Nephron progenitor cell (in vitro differentiated cells): ENCODE measurements at regions not wholly inside any gene's neighbourhood (a gene's known extent, or its start where the extent isn't known, plus 50 kb on each side); places are given as distances from the start of the nearest gene placed in this dataset.
A peak's percentile ranks its signal among the peaks of the same experiment; 100 is the strongest.

ENCODE experiments used
- DNase-seq: peaks from one replicate; pipeline ENCODE4 v3.0.0; 2021
- H3K27ac Mint-ChIP-seq: 2 replicates; pipeline ENCODE4 v1.8.0; 2021; ENCODE audit warnings: mild to moderate bottlenecking, moderate library complexity, mixed read lengths
- H3K27me3 Mint-ChIP-seq: 2 replicates; pipeline ENCODE4 v1.8.0; 2021; ENCODE audit warnings: mild to moderate bottlenecking, low read depth, mixed read lengths; ENCODE audit not compliant: poor library complexity
- H3K36me3 Mint-ChIP-seq: 2 replicates; pipeline ENCODE4 v1.8.0; 2021; ENCODE audit warnings: low read depth, mixed read lengths
- H3K4me1 Mint-ChIP-seq: 2 replicates; pipeline ENCODE4 v1.8.0; 2021; ENCODE audit warnings: mixed read lengths
- H3K4me3 Mint-ChIP-seq: 2 replicates; pipeline ENCODE4 v1.8.0; 2021; ENCODE audit warnings: mild to moderate bottlenecking, moderate library complexity, mixed read lengths
- H3K9me3 Mint-ChIP-seq: 2 replicates; pipeline ENCODE4 v1.8.0; 2021; ENCODE audit warnings: mild to moderate bottlenecking, moderate library complexity, mixed read lengths
- TF ChIP-seq, protein P1 (sequence below): fragments of 200-600 bp; sonication (generic); IDR thresholded peaks from 2 replicates; pipeline ENCODE4 v1.5.0; 2021; ENCODE audit warnings: antibody characterized with exemption

DNA sequence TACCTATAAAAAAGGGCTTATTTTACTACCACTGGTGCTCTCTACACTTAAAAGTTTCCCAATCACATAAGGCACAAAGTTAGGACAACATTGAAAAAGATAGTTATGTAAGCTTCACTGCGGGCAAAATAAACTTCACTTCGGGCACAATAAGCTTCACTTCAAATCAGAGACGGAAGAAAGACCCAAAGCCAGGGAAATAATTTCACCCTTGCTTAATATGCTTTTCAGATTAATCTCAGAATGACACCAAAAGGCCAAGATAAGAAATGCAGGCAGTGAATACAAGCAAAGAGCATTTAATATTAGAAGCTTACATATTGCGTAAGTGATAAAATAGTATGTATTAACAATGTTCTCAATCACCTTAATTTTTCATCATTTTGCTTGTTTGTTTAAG lies 444.2 kb downstream of the SETD4 start:
- no peak overlapping the region for H3K4me3 Mint-ChIP-seq
- H3K27ac Mint-ChIP-seq, result no peak overlapping the region
- peaks cover 10% of the 10 kb centered on the region for H3K4me1 Mint-ChIP-seq
- no peaks in the 10 kb centered on the region for H3K36me3 Mint-ChIP-seq
- peaks cover 4% of the 10 kb centered on the region for H3K9me3 Mint-ChIP-seq
- DNase-seq, result no peak
- TF ChIP-seq, protein P1, sequence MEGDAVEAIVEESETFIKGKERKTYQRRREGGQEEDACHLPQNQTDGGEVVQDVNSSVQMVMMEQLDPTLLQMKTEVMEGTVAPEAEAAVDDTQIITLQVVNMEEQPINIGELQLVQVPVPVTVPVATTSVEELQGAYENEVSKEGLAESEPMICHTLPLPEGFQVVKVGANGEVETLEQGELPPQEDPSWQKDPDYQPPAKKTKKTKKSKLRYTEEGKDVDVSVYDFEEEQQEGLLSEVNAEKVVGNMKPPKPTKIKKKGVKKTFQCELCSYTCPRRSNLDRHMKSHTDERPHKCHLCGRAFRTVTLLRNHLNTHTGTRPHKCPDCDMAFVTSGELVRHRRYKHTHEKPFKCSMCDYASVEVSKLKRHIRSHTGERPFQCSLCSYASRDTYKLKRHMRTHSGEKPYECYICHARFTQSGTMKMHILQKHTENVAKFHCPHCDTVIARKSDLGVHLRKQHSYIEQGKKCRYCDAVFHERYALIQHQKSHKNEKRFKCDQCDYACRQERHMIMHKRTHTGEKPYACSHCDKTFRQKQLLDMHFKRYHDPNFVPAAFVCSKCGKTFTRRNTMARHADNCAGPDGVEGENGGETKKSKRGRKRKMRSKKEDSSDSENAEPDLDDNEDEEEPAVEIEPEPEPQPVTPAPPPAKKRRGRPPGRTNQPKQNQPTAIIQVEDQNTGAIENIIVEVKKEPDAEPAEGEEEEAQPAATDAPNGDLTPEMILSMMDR, result no peak
- H3K27me3 Mint-ChIP-seq, result peaks cover 9% of the 10 kb centered on the region

DNA sequence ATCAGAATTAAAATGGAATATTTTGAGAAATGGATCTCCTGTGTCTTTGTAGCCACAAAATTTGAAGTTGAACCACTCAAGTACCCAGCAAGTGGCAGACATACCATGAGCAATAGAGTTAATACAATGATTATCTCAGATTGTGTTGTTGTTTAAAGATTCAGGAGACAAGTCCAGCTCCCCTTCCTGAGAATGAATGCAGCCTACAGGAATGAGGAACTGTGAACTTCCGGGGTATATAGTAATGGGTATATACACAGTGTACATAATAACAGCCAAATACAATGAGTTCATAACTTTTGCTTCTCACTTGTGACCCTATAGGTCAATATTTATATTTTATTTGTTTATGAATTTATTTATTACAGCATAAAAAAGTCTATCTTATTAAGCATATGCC lies 445.0 kb downstream of the SETD4 start:
- DNase-seq, result no peak
- TF ChIP-seq, protein P1, result no peak
- Mint-ChIP-seq H3K27ac (no peak overlapping the region), H3K27me3 (peaks cover 9% of the 10 kb centered on the region), H3K4me3 (no peak overlapping the region), H3K9me3 (no peaks in the 10 kb centered on the region), H3K36me3 (no peaks in the 10 kb centered on the region), H3K4me1 (peaks cover 10% of the 10 kb centered on the region)

DNA sequence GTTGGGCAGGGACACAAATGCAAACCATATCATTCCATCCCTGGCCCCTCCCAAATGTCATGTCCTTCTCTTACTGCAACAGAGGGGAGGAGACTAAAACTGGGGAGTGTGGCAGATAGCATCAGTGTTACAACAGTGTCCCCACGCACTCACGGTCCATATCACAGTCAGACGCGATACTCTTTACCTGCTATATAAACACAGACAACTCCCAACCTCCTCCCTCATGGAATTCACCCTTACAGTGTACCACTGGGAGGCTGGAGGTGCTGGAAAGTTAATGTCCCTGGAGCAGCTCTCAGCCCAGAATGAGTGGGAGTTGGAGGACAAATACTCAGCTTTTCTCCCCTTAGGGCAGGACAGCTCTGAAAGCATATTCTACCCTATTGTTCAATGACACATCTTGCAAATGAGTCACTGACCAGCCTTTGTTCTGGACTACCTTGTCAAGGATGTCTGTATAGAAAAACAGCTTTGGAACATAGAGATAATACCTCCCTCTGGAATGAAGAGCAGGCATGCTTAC lies 445.9 kb downstream of the SETD4 start:
- no peaks in the 10 kb centered on the region for H3K36me3 Mint-ChIP-seq
- no peak overlapping the region for H3K4me3 Mint-ChIP-seq
- DNase-seq, result no peak
- H3K27me3 Mint-ChIP-seq, result peaks cover 9% of the 10 kb centered on the region
- TF ChIP-seq, protein P1, result no peak
- peak overlapping the region; percentile 12 for H3K27ac Mint-ChIP-seq
- H3K4me1 Mint-ChIP-seq, result peaks cover 10% of the 10 kb centered on the region
- no peaks in the 10 kb centered on the region for H3K9me3 Mint-ChIP-seq

DNA sequence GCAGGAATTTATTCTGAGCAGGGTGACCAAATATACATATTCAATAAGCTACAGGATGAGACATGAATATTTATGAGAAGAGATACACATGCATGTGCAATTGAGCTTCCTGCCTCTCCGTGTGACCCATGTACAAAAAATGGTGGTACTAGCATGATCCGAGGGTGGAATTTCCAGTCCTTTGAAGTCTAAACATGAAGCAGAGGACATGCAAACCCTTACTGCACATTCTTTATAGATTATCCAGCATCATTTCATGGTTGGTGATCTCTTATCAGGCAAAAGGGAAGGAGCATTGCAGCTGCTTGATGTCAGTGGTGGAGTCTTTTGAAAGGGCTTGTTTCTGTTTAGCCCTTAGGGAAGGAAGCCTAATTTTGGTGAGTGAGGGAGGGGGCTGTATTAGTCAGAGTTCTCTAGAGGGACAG lies 448.6 kb downstream of the SETD4 start:
- TF ChIP-seq, protein P1, result no peak
- Mint-ChIP-seq H3K9me3 (peaks cover 7% of the 10 kb centered on the region), H3K4me3 (no peak overlapping the region), H3K36me3 (no peaks in the 10 kb centered on the region), H3K4me1 (peaks cover 10% of the 10 kb centered on the region), H3K27ac (no peak overlapping the region), H3K27me3 (peaks cover 6% of the 10 kb centered on the region)
- DNase-seq, result no peak

DNA sequence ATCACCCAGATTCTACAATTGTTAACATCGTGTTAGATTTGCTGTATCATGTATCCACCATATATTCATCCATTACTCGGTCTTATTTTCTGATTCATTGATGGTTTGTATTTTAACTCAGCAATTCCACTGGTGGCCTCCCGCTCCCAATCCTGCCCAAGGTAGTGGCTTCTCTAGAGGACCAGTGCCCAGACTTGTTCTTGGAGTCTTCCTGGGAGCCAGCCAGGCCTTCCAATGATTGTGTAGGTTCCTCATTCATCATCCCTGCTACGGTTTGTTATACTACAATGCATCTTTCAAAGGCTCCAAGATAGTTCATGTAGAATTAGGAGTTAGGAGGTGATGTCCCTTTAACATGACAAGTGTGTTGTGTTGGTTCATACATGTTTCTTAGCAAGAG lies 451.1 kb downstream of the SETD4 start:
- H3K9me3 Mint-ChIP-seq, result peaks cover 7% of the 10 kb centered on the region
- TF ChIP-seq, protein P1, result no peak
- DNase-seq, result no peak
- peaks cover 6% of the 10 kb centered on the region for H3K27me3 Mint-ChIP-seq
- no peak overlapping the region for H3K4me3 Mint-ChIP-seq
- H3K36me3 Mint-ChIP-seq, result no peaks in the 10 kb centered on the region
- peaks cover 10% of the 10 kb centered on the region for H3K4me1 Mint-ChIP-seq
- no peak overlapping the region for H3K27ac Mint-ChIP-seq

DNA sequence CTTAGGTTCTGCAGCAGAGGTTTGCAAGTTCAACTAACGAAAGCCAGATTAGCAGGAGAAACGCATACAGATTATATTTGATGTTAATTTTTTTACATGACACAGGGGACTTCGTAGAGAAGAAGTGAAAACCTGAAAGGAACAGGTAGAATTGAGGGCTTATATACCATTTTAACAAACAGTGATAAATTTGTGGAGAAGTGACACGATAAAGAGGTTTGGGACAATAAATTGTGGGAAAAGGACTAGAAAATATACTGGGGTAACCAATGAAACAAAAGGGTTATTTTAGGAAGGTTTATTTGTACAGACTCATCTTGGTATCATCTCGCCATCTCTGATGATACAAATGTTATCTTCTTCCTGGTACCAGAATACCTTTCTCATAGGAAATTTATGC lies 452.9 kb downstream of the SETD4 start:
- DNase-seq, result no peak
- Mint-ChIP-seq H3K27me3 (peaks cover 4% of the 10 kb centered on the region), H3K27ac (no peak overlapping the region), H3K4me1 (peaks cover 1% of the 10 kb centered on the region), H3K36me3 (no peaks in the 10 kb centered on the region), H3K9me3 (peaks cover 7% of the 10 kb centered on the region), H3K4me3 (no peak overlapping the region)
- TF ChIP-seq, protein P1, result no peak
